D721Med (cell line): ENCODE measurements at regions not wholly inside any gene's neighbourhood (a gene's known extent, or its start where the extent isn't known, plus 50 kb on each side); places are given as distances from the start of the nearest gene placed in this dataset.

Experiments
- DNase-seq: peaks from one replicate; pipeline ENCODE4 v3.0.0; 2011; ENCODE audit warnings: low spot score; ENCODE audit not compliant: insufficient read length
- FAIRE-seq: peaks from 2 replicates; lab custom pipeline; 2011; peaks lifted over from hg19 to GRCh38; lab: Jason Lieb, UNC
- CTCF ChIP-seq: IDR thresholded peaks from 2 replicates; pipeline ENCODE4 v1.5.1; 2012; ENCODE audit warnings: mild to moderate bottlenecking, control low read depth; ENCODE audit not compliant: insufficient read depth; ENCODE audit errors: missing control alignments

- TF ChIP-seq CTCF: no peak
- no peak for FAIRE-seq
- DNase-seq: no peak
These were observed 104.7 kb upstream of the COL5A1 start for GRCh38 chr9:134536931-134537330.

- TF ChIP-seq CTCF: no peak
- DNase-seq: no peak
- FAIRE-seq: no peak
These were observed 103.5 kb upstream of the COL5A1 start for GRCh38 chr9:134537951-134538641.

- FAIRE-seq: no peak
- TF ChIP-seq CTCF: no peak
- DNase-seq: no peak
These were observed 102.6 kb upstream of the COL5A1 start for GRCh38 chr9:134538856-134539566.

GRCh38 chr9:134539586-134540194, 101.9 kb upstream of the COL5A1 start:
- TF ChIP-seq CTCF: no peak
- DNase-seq (no peak), FAIRE-seq (no peak)

GRCh38 chr9:134540276-134541096, 101.1 kb upstream of the COL5A1 start:
- no peak for DNase-seq
- no peak for TF ChIP-seq CTCF
- FAIRE-seq: no peak

- FAIRE-seq (no peak), DNase-seq (no peak)
- no peak for TF ChIP-seq CTCF
These were observed 100.4 kb upstream of the COL5A1 start for GRCh38 chr9:134541097-134541747.
